H1 (cell line): ENCODE measurements at regions not wholly inside any gene's neighbourhood (a gene's known extent, or its start where the extent isn't known, plus 50 kb on each side); places are given as distances from the start of the nearest gene placed in this dataset.

Experiments used
- CTCF ChIA-PET: fragments of 300-600 bp; sonication (Branson Sonifier 250); formaldehyde crosslinking; loops from one replicate; lab custom pipeline; 2021; ENCODE audit not compliant: partially characterized antibody; lab: Charles Lee
- POLR2A ChIA-PET: fragments of 300-600 bp; sonication (Branson Sonifier 250); formaldehyde crosslinking; loops from one replicate; lab custom pipeline; 2021; ENCODE audit warnings: inconsistent platforms; ENCODE audit not compliant: partially characterized antibody; lab: Charles Lee
- DNase-seq, 2 experiments: peaks; one replicate each; pipeline versions ENCODE4 v3.0.0 to v3.0.0-alpha.2; 2010 to 2022; ENCODE audit warnings: low spot score in 2 of 2, low read depth in 1 of 2, mixed read lengths in 1 of 2
- FAIRE-seq: peaks from 2 replicates; lab custom pipeline; 2011; peaks lifted over from hg19 to GRCh38; lab: Jason Lieb, UNC
- H2AFZ ChIP-seq: 2 replicates; pipeline ENCODE4 v1.8.1; 2012; ENCODE audit warnings: low read length, inconsistent platforms
- H2AK5ac ChIP-seq: 2 replicates; pipeline ENCODE4 v1.6.1; 2013; ENCODE audit warnings: low read depth, low read length
- H2BK120ac ChIP-seq: replicated peaks from 2 replicates; pipeline ENCODE3; 2013; ENCODE audit warnings: low read depth, low read length, inconsistent platforms
- H2BK12ac ChIP-seq: 2 replicates; pipeline ENCODE4 v1.6.1; 2013; ENCODE audit warnings: low read depth, low read length
- H2BK15ac ChIP-seq: 2 replicates; pipeline ENCODE4 v1.6.1; 2013; ENCODE audit warnings: low read length
- H2BK20ac ChIP-seq: 2 replicates; pipeline ENCODE4 v1.6.1; 2013; ENCODE audit warnings: low read length
- H2BK5ac ChIP-seq: 2 replicates; pipeline ENCODE4 v1.6.1; 2013; ENCODE audit warnings: low read depth, low read length
- H3K14ac ChIP-seq: 2 replicates; pipeline ENCODE4 v1.6.1; 2013; ENCODE audit warnings: inconsistent platforms; ENCODE audit not compliant: insufficient read length
- H3K18ac ChIP-seq: 2 replicates; pipeline ENCODE4 v1.6.1; 2013; ENCODE audit warnings: low read length; ENCODE audit errors: extremely low read depth
- H3K23ac ChIP-seq: 2 replicates; pipeline ENCODE4 v1.6.1; 2013; ENCODE audit warnings: inconsistent platforms; ENCODE audit not compliant: insufficient read length
- H3K23me2 ChIP-seq: 2 replicates; pipeline ENCODE4 v1.6.1; 2013; ENCODE audit warnings: low read depth, low read length
- H3K27ac ChIP-seq: 2 replicates; pipeline ENCODE4 v1.6.1; 2011; ENCODE audit warnings: low read depth, low read length, inconsistent platforms
- H3K27me3 ChIP-seq, 4 experiments: replicated peaks in 1 of 4; 1 replicate in 1 of 4; 2 replicates in 3 of 4; pipeline versions ENCODE4 v1.6.1 to v1.8.1; 2011 to 2013; ENCODE audit warnings: low read length in 3 of 4, mild to moderate bottlenecking in 3 of 4, inconsistent platforms in 2 of 4, mixed read lengths in 2 of 4, moderate library complexity in 1 of 4; ENCODE audit not compliant: control insufficient read depth in 3 of 4, insufficient read depth in 3 of 4; ENCODE audit errors: extremely low read depth in 1 of 4
- H3K36me3 ChIP-seq, 4 experiments: 2 replicates each; pipeline versions ENCODE4 v1.6.1 to v1.8.1; 2011 to 2013; ENCODE audit warnings: mild to moderate bottlenecking in 4 of 4, low read length in 3 of 4, moderate library complexity in 2 of 4, control low read depth in 1 of 4, inconsistent platforms in 1 of 4; ENCODE audit not compliant: insufficient read depth in 4 of 4, control insufficient read depth in 2 of 4
- H3K4ac ChIP-seq: replicated peaks from 2 replicates; pipeline ENCODE3; 2013; ENCODE audit warnings: low read length, low read depth, mixed read lengths, inconsistent platforms; ENCODE audit not compliant: insufficient read length
- H3K4me1 ChIP-seq, 4 experiments: replicated peaks in 1 of 4; 1 replicate in 1 of 4; 2 replicates in 3 of 4; pipeline versions ENCODE4 v1.6.1 to v1.8.1; 2011 to 2013; ENCODE audit warnings: low read length in 3 of 4, inconsistent platforms in 2 of 4, mixed read lengths in 1 of 4; ENCODE audit not compliant: insufficient read depth in 4 of 4, control insufficient read depth in 3 of 4
- H3K4me2 ChIP-seq, 2 experiments: 2 replicates each; pipeline versions ENCODE4 v1.6.1 to v1.8.1; 2011 to 2013; ENCODE audit warnings: low read depth in 2 of 2, low read length in 2 of 2, control low read depth in 1 of 2, inconsistent platforms in 1 of 2, mild to moderate bottlenecking in 1 of 2; ENCODE audit not compliant: insufficient read depth in 1 of 2
- H3K4me3 ChIP-seq, 4 experiments: fragments of 200-600, 300-600 bp in 1 of 4; sonication (generic), shearing (Covaris generic), sonication (Bioruptor Twin) in 1 of 4; 2 replicates each; pipeline versions ENCODE4 v1.5.1 to v1.8.1; 2011 to 2016; ENCODE audit warnings: low read length in 4 of 4, low read depth in 3 of 4, control low read depth in 2 of 4, inconsistent platforms in 2 of 4, mild to moderate bottlenecking in 2 of 4, mixed read lengths in 1 of 4, moderate library complexity in 1 of 4; ENCODE audit not compliant: insufficient read depth in 2 of 4; ENCODE audit errors: extremely low read depth in 1 of 4
- H3K56ac ChIP-seq: replicated peaks from 2 replicates; pipeline ENCODE3; 2013; ENCODE audit warnings: low read depth, mild to moderate bottlenecking, mixed read lengths, low read length, inconsistent platforms; ENCODE audit not compliant: insufficient read length
- H3K79me1 ChIP-seq: 2 replicates; pipeline ENCODE4 v1.6.1; 2013; ENCODE audit warnings: low read depth, low read length, control low read depth
- H3K79me2 ChIP-seq, 2 experiments: 2 replicates each; pipeline versions ENCODE4 v1.6.1 to v1.8.1; 2012 to 2013; ENCODE audit warnings: low read length in 2 of 2, mild to moderate bottlenecking in 2 of 2, inconsistent platforms in 1 of 2; ENCODE audit not compliant: insufficient read depth in 2 of 2, control insufficient read depth in 1 of 2
- H3K9ac ChIP-seq, 4 experiments: replicated peaks in 1 of 4; 1 replicate in 1 of 4; 2 replicates in 3 of 4; pipeline versions ENCODE4 v1.6.1 to v1.8.1; 2011 to 2013; ENCODE audit warnings: low read depth in 3 of 4, low read length in 3 of 4, control low read depth in 2 of 4, mild to moderate bottlenecking in 2 of 4, moderate library complexity in 2 of 4, inconsistent platforms in 1 of 4; ENCODE audit errors: extremely low read depth in 1 of 4
- H3K9me3 ChIP-seq, 2 experiments: 2 replicates each; pipeline versions ENCODE4 v1.6.1 to v1.8.1; 2012 to 2013; ENCODE audit warnings: mild to moderate bottlenecking in 2 of 2, moderate library complexity in 2 of 2, control low read depth in 1 of 2, inconsistent platforms in 1 of 2, low read depth in 1 of 2, low read length in 1 of 2, mixed read lengths in 1 of 2; ENCODE audit not compliant: insufficient read depth in 2 of 2
- H4K20me1 ChIP-seq, 2 experiments: replicated peaks in 1 of 2; 2 replicates each; pipeline versions ENCODE3 to v1.8.1; 2011 to 2013; ENCODE audit warnings: inconsistent platforms in 2 of 2, low read length in 2 of 2, mild to moderate bottlenecking in 1 of 2; ENCODE audit not compliant: insufficient read depth in 2 of 2, control insufficient read depth in 1 of 2
- H4K5ac ChIP-seq: 2 replicates; pipeline ENCODE4 v1.6.1; 2013; ENCODE audit warnings: low read length, low read depth, mixed read lengths, inconsistent platforms; ENCODE audit not compliant: insufficient read length
- H4K8ac ChIP-seq: 2 replicates; pipeline ENCODE4 v1.8.0; 2013; ENCODE audit warnings: mild to moderate bottlenecking, moderate library complexity, low read length, inconsistent platforms; ENCODE audit not compliant: insufficient read depth; ENCODE audit errors: extremely low read depth
- H4K91ac ChIP-seq: replicated peaks from 2 replicates; pipeline ENCODE3; 2013; ENCODE audit warnings: low read length, mixed read lengths, inconsistent platforms; ENCODE audit not compliant: insufficient read length
- RAD21 ChIP-seq, 2 experiments: IDR thresholded peaks in 1 of 2; conservative IDR thresholded peaks in 1 of 2; 2 replicates each; pipeline ENCODE4 v1.6.1; 2011; ENCODE audit warnings: low read depth in 2 of 2, low read length in 2 of 2, improper control_type of control experiment in 1 of 2, inconsistent platforms in 1 of 2, mild to moderate bottlenecking in 1 of 2, moderate library complexity in 1 of 2
- TCF12 ChIP-seq: IDR thresholded peaks from 2 replicates; pipeline ENCODE4 v1.6.1; 2011; ENCODE audit warnings: low read depth, mild to moderate bottlenecking, low read length
- WGBS, 2 experiments: shearing (Covaris generic) in 1 of 2; methylation state at CpG; one replicate each; pipeline versions ENCODE4 v1.1.6 to v1.1.7; 2013 to 2015; ENCODE audit warnings: low lambda C conversion rate in 2 of 2, mixed read lengths in 2 of 2, inconsistent platforms in 1 of 2, low coverage in 1 of 2, missing lambda C conversion rate in 1 of 2; ENCODE audit not compliant: insufficient replicate concordance in 2 of 2, insufficient coverage in 1 of 2, insufficient read length in 1 of 2; ENCODE audit errors: extremely low coverage in 1 of 2, missing lambda C conversion rate in 1 of 2; 5-methylcytosine and 5-hydroxymethylcytosine counted together

DNA sequence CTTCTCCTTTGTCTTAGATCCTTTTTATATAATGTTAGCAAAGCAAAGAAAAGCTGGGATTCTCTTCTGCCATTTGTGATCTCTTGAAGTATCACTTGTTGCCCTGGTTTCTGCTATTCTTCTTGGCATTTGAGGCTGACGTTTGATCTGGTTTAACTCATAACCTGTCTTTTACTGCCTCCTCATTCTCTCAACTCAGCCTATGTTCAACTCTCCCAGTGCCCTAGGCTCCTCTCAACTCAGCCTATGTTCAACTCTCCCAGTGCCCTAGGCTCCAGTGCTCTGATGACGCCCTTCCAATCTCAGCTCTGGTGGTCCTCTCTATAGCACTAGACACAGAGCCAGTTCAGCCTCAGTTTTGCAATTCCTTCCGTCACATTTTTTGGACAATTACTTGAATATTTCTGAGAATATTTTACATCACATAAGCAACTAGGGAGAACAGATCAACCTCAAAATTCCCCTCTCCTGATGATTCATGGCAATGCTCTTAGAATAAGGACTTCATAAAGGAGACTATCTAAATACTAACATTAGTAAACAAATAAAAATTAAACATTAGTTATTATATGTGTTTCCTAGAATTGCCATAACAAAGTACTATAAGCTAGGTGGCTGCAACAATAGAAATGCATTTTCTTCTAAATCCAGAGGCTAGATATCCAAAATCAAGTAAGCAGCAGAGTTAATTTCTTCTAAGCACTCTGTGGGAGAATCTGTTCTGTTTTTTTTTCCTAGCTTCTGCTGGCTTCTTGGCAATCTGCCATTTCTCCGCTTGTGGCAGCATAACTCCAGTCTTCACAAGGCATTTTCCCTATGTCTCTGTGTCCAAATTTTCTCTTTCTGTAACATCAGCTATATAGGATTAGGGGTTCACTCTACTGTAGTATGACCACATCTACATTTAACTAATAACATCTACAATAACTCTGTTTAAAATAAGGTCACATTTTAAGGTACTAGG lies 662.1 kb upstream of the FTMT start:
- Histone ChIP-seq H4K5ac (no peak overlapping the region), H3K4me2 (no peak overlapping the region), H4K91ac (no peak overlapping the region), H3K4me3 (no peak overlapping the region), H3K9ac (no peak overlapping the region), H3K36me3 (no peaks in the 10 kb centered on the region), H2AFZ (peak overlapping the region; percentile 57), H4K8ac (no peak overlapping the region), H3K23me2 (no peaks in the 10 kb centered on the region; the same call in 1 of the 2 replicates), H3K9me3 (no peaks in the 10 kb centered on the region), H3K79me2 (no peaks in the 10 kb centered on the region), H3K79me1 (no peaks in the 10 kb centered on the region), H3K18ac (no peak overlapping the region), H3K14ac (peak overlapping the region; percentile 16), H2BK5ac (no peak overlapping the region), H2AK5ac (no peak overlapping the region), H3K4ac (no peak overlapping the region), H2BK20ac (no peak overlapping the region), H3K23ac (no peak overlapping the region), H2BK12ac (no peak overlapping the region), H3K27ac (no peak overlapping the region), H4K20me1 (no peaks in the 10 kb centered on the region), H3K4me1 (no peaks in the 10 kb centered on the region), H2BK120ac (no peak overlapping the region), H3K56ac (no peak overlapping the region), H3K27me3 (no peaks in the 10 kb centered on the region), H2BK15ac (no peak overlapping the region)
- ChIA-PET CTCF (interaction anchor here (0.5 kb wide), 1 partner anchor 366 kb away, joined by 3 read pairs; no protein-coding TSS in a partner anchor), POLR2A (no interaction called here)
- DNase-seq (no peak), FAIRE-seq (no peak)
- 98% methylated on average over 4 of the region's 4 CpGs; no CpG with 5 or more reads in 1 of the 2 experiments for WGBS, 2 experiments
- TF ChIP-seq TCF12, result no peak
- TF ChIP-seq RAD21 (IDR thresholded peaks at IDR 0.05 in 1 of 2, conservative IDR thresholded peaks at IDR 0.05 in 1 of 2; ENCODE audit: low read depth in 2 of 2, low read length in 2 of 2), result peak; percentile 18 to 23; a peak in 2 of 4 replicates
